ENCODE measurements at regions not wholly inside any gene's neighbourhood (a gene's known extent, or its start where the extent isn't known, plus 50 kb on each side); places are given as distances from the start of the nearest gene placed in this dataset.

DNA sequence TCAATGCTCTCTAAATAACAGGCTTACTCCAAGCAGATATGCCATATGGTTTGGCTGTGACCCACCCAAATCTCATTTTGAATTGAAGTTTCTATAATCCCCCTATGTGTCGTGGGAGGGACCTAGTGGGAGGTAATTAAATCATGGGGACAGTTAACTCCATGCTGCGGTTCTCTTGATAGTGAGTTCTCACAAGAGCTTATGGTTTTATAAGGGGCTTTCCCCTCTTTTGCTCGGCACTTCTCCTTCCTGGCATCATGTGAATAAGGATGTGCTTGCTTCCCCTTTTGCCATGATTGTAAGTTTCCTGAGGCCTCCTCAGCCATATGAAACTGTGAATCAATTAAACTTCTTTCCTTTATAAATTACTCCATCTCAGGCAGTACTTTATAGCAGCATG is 302.7 kb upstream of the ZC3H15 start:
- TF ChIP-seq POLR2A (IDR thresholded peaks at IDR 0.05) (no peak), EP300 (IDR thresholded peaks at IDR 0.05) (no peak), CTCF (IDR thresholded peaks at IDR 0.05) (no peak)
- no peak for DNase-seq (ENCODE audit: low spot score in 2 of 2)
- Histone ChIP-seq H3K27ac (no peak overlapping the region), H3K27me3 (no peaks in the 10 kb centered on the region), H3K36me3 (peaks cover 0 to 8% (median 0%) of the 10 kb centered on the region in 3 donors), H3K4me1 (no peaks in the 10 kb centered on the region), H3K4me3 (no peak overlapping the region), H3K9me3 (peaks cover 0 to 7% (median 0%) of the 10 kb centered on the region in 4 donors)
- WGBS, 2 donors: 73 to 81% methylated on average over 3 of the region's 3 CpGs

GRCh38 chr2:186187854-186188253 is 298.2 kb upstream of the ZC3H15 start:
- TF ChIP-seq CTCF (IDR thresholded peaks at IDR 0.05): no peak
- TF ChIP-seq POLR2A (IDR thresholded peaks at IDR 0.05): no peak
- no peak for TF ChIP-seq EP300 (IDR thresholded peaks at IDR 0.05)
- Histone ChIP-seq H3K9me3 (peaks cover 0 to 7% (median 0%) of the 10 kb centered on the region in 4 donors), H3K27me3 (no peaks in the 10 kb centered on the region), H3K36me3 (peaks cover 0 to 8% (median 0%) of the 10 kb centered on the region in 3 donors), H3K4me1 (no peaks in the 10 kb centered on the region), H3K27ac (no peak overlapping the region), H3K4me3 (no peak overlapping the region)
- no peak for DNase-seq (ENCODE audit: low spot score in 2 of 2)

GRCh38 chr2:186189816-186190215 is 296.2 kb upstream of the ZC3H15 start:
- TF ChIP-seq POLR2A (IDR thresholded peaks at IDR 0.05) (no peak), EP300 (IDR thresholded peaks at IDR 0.05) (no peak), CTCF (IDR thresholded peaks at IDR 0.05) (no peak)
- no peak overlapping the region for H3K27ac ChIP-seq
- DNase-seq (ENCODE audit: low spot score in 2 of 2): no peak
- no peaks in the 10 kb centered on the region for H3K4me1 ChIP-seq
- H3K36me3 ChIP-seq: peaks cover 0 to 8% (median 0%) of the 10 kb centered on the region in 3 donors
- no peaks in the 10 kb centered on the region for H3K27me3 ChIP-seq
- no peak overlapping the region for H3K4me3 ChIP-seq
- H3K9me3 ChIP-seq: peaks cover 0 to 7% (median 0%) of the 10 kb centered on the region in 4 donors

DNA sequence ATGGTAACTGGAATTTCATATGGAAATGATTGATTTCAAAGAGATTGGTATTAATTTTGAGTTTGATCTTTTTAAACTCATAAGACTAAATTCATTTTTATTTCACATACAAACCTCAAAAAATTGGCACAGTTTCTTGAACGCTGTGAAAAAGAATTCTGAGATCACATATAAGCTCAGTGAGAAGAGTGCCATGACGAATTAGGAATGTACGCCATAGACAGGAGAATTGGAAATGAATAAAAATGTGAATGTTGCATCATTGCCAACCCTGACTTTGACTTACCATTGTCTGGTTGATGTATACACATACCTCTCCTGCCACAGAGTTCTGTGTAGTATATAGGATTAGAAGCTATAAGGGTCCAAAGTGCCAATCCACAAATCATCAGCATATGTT is 290.4 kb upstream of the ZC3H15 start:
- 87 to 92% methylated on average over 3 of the region's 3 CpGs for WGBS, 2 donors
- Histone ChIP-seq H3K27ac (no peak overlapping the region), H3K27me3 (no peaks in the 10 kb centered on the region), H3K4me3 (no peak overlapping the region), H3K36me3 (no peaks in the 10 kb centered on the region), H3K4me1 (no peaks in the 10 kb centered on the region), H3K9me3 (no peaks in the 10 kb centered on the region)
- TF ChIP-seq CTCF (IDR thresholded peaks at IDR 0.05) (no peak), EP300 (IDR thresholded peaks at IDR 0.05) (no peak), POLR2A (IDR thresholded peaks at IDR 0.05) (no peak)
- DNase-seq (ENCODE audit: low spot score in 2 of 2): no peak

DNA sequence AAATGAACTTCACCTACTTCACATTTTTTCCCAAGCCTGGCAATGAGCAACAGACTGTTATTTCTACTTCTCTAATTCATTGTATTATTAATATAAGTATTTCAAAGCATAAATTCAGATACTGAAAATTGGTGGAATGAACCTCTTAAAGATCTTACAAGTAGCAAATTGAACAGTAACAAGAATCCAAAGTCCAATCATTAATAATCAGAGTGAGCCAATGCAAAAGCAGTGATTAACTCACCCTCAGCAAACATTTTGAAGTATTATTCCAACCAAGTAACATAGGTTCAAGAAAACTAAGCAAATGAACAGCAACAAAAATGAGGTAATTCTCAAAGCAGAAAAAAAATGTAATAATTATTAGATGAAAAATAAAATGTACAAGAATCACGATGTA is 288.1 kb upstream of the ZC3H15 start:
- DNase-seq (ENCODE audit: low spot score in 2 of 2): no peak
- Histone ChIP-seq H3K36me3 (no peaks in the 10 kb centered on the region), H3K9me3 (no peaks in the 10 kb centered on the region), H3K4me1 (no peaks in the 10 kb centered on the region), H3K27ac (no peak overlapping the region), H3K4me3 (no peak overlapping the region), H3K27me3 (no peaks in the 10 kb centered on the region)
- TF ChIP-seq EP300 (IDR thresholded peaks at IDR 0.05) (no peak), POLR2A (IDR thresholded peaks at IDR 0.05) (no peak), CTCF (IDR thresholded peaks at IDR 0.05) (no peak)
- WGBS, 2 donors: 87 to 95% methylated on average over 1 of the region's 1 CpG
